PC-9 (cell line): ENCODE measurements at regions not wholly inside any gene's neighbourhood (a gene's known extent, or its start where the extent isn't known, plus 50 kb on each side); places are given as distances from the start of the nearest gene placed in this dataset.

Experiments
- CTCF ChIP-seq: fragments of 200-600 bp; sonication (generic); conservative IDR thresholded peaks from 2 replicates; pipeline ENCODE4 v1.6.1; 2017; ENCODE audit warnings: mixed run types, antibody characterized with exemption, mild to moderate bottlenecking, moderate library complexity
- EZH2 ChIP-seq: fragments of 200-600 bp; sonication (generic); IDR thresholded peaks from 2 replicates; pipeline ENCODE4 v1.8.0; 2017; ENCODE audit warnings: antibody characterized with exemption, low read depth

GRCh38 chr4:175109933-175110332 is 191.8 kb downstream of the ADAM29 start:
- no peak for TF ChIP-seq CTCF
- no peak for TF ChIP-seq EZH2
